ENCODE measurements at regions not wholly inside any gene's neighbourhood (a gene's known extent, or its start where the extent isn't known, plus 50 kb on each side); places are given as distances from the start of the nearest gene placed in this dataset.
A peak's percentile ranks its signal among the peaks of the same experiment; 100 is the strongest.

GRCh38 chr10:65312876-65313275 is 1613.0 kb upstream of the LRRTM3 start:
- Histone ChIP-seq H3K9me3 (ENCODE audit: insufficient read depth, low read length) (no peaks in the 10 kb centered on the region), H3K9ac (ENCODE audit: insufficient read length, low read depth) (no peak overlapping the region), H3K4me1 (ENCODE audit: insufficient read depth, insufficient read length) (no peaks in the 10 kb centered on the region), H3K27me3 (ENCODE audit: insufficient read depth, insufficient read length) (no peaks in the 10 kb centered on the region), H3K36me3 (ENCODE audit: insufficient read depth, insufficient read length, low read length) (no peaks in the 10 kb centered on the region), H3K4me3 (ENCODE audit: insufficient read length, low read depth) (no peak overlapping the region)
- TF ChIP-seq ZNF274 (IDR thresholded peaks at IDR 0.05; ENCODE audit: low read depth, low read length) (no peak), YY1 (IDR thresholded peaks at IDR 0.05; ENCODE audit: insufficient read depth, insufficient read length) (no peak), SUZ12 (IDR thresholded peaks at IDR 0.05; ENCODE audit: extremely low read depth, insufficient read depth, insufficient read length) (no peak)
- no peak for DNase-seq (ENCODE audit: low read depth, low spot score)

DNA sequence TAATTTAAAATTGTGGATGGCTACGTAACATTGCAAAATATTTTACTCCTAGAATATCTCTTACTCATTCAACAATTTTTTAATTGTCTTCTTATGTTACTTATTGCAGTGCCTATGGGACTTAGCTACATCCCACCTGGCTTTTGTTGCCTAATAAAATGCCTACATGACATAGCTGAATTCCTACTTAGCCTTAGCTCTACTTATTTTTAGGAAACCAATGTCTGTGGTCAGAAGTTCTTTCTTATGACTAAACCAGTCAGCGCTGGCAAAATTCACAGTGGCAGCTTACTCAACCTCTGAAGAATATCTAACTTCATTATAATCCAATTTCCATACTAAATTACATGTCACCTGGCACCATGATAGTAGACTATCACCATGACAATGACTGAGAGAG is 1612.4 kb upstream of the LRRTM3 start:
- H3K9ac ChIP-seq (ENCODE audit: insufficient read length, low read depth), result no peak overlapping the region
- H3K4me3 ChIP-seq (ENCODE audit: insufficient read length, low read depth), result no peak overlapping the region
- H3K4me1 ChIP-seq (ENCODE audit: insufficient read depth, insufficient read length), result no peaks in the 10 kb centered on the region
- no peaks in the 10 kb centered on the region for H3K27me3 ChIP-seq (ENCODE audit: insufficient read depth, insufficient read length)
- H3K9me3 ChIP-seq (ENCODE audit: insufficient read depth, low read length), result no peaks in the 10 kb centered on the region
- TF ChIP-seq SUZ12 (IDR thresholded peaks at IDR 0.05; ENCODE audit: extremely low read depth, insufficient read depth, insufficient read length) (no peak), YY1 (IDR thresholded peaks at IDR 0.05; ENCODE audit: insufficient read depth, insufficient read length) (no peak), ZNF274 (IDR thresholded peaks at IDR 0.05; ENCODE audit: low read depth, low read length) (no peak)
- no peak for DNase-seq (ENCODE audit: low read depth, low spot score)
- H3K36me3 ChIP-seq (ENCODE audit: insufficient read depth, insufficient read length, low read length), result no peaks in the 10 kb centered on the region

DNA sequence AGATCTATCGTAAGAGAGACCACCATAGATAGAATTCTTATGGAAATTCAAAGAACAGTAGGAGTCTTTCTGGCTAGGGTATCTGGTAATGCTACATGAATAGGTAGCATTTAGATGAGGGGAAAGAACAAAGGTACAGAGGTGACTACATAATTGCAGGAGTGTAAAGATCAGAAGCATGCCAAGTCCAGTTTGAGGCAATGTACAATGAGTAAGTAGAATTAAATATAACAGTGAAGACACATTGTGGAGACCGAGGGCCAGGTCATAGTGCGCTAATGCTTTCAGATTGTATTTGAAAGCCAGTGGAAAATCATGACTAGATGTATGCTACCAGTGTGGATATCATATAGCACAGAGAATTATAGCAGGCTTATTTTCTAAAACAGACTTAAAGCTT is 1611.6 kb upstream of the LRRTM3 start:
- H3K36me3 ChIP-seq (ENCODE audit: insufficient read depth, insufficient read length, low read length), result no peaks in the 10 kb centered on the region
- TF ChIP-seq SUZ12 (IDR thresholded peaks at IDR 0.05; ENCODE audit: extremely low read depth, insufficient read depth, insufficient read length) (no peak), YY1 (IDR thresholded peaks at IDR 0.05; ENCODE audit: insufficient read depth, insufficient read length) (no peak), ZNF274 (IDR thresholded peaks at IDR 0.05; ENCODE audit: low read depth, low read length) (no peak)

GRCh38 chr10:65319493-65319892 is 1606.3 kb upstream of the LRRTM3 start:
- Histone ChIP-seq H3K9ac (ENCODE audit: insufficient read length, low read depth) (no peak overlapping the region), H3K4me1 (ENCODE audit: insufficient read depth, insufficient read length) (no peaks in the 10 kb centered on the region), H3K9me3 (ENCODE audit: insufficient read depth, low read length) (no peaks in the 10 kb centered on the region), H3K4me3 (ENCODE audit: insufficient read length, low read depth) (no peak overlapping the region), H3K36me3 (ENCODE audit: insufficient read depth, insufficient read length, low read length) (no peaks in the 10 kb centered on the region), H3K27me3 (ENCODE audit: insufficient read depth, insufficient read length) (no peaks in the 10 kb centered on the region)
- DNase-seq (ENCODE audit: low read depth, low spot score), result no peak
- no peak for TF ChIP-seq YY1 (IDR thresholded peaks at IDR 0.05; ENCODE audit: insufficient read depth, insufficient read length)

More for the DNA sequence above, 1611.6 kb upstream of the LRRTM3 start:
- Histone ChIP-seq H3K9me3 (ENCODE audit: insufficient read depth, low read length) (no peaks in the 10 kb centered on the region), H3K4me1 (ENCODE audit: insufficient read depth, insufficient read length) (no peaks in the 10 kb centered on the region), H3K9ac (ENCODE audit: insufficient read length, low read depth) (no peak overlapping the region), H3K27me3 (ENCODE audit: insufficient read depth, insufficient read length) (no peaks in the 10 kb centered on the region), H3K4me3 (ENCODE audit: insufficient read length, low read depth) (no peak overlapping the region)
- DNase-seq (ENCODE audit: low read depth, low spot score), result no peak

DNA sequence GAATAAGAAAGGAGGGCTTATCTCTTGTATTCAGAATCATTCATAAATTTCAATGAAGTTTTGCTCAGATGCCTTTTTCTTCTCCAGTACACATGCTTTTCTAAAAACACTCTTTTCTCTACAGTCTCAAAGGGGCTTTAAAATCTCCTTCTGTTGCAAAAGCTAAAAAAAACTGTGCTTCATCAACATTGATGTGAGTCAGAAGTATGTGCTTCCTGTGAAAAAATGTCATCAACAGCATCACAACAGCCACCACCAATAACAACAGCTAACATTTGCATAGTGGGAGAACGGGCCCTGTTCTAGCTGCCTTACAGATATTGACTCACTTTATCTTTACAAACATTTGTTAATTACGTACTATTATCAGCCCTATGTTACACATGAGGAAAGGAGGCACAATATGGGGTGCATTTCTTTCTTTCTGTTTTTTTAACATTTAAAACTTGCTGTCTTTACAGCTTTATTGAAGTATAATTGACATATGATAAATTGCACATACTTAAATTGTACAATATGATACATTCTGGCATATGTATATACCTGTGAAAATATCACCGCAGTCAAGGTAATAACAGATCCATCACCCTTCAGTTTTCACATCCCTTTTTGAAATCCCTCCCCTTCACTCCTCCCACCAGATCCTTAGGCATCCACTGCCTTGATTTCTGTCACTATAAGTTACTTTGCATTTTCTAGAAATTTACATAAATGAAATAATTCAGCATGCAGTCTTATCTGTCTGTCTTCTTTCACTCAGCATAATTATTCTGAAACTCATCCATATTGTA is 1605.4 kb upstream of the LRRTM3 start:
- Histone ChIP-seq H3K36me3 (ENCODE audit: insufficient read depth, insufficient read length, low read length) (no peaks in the 10 kb centered on the region), H3K4me3 (ENCODE audit: insufficient read length, low read depth) (no peak overlapping the region), H3K27me3 (ENCODE audit: insufficient read depth, insufficient read length) (no peaks in the 10 kb centered on the region), H3K9me3 (ENCODE audit: insufficient read depth, low read length) (no peaks in the 10 kb centered on the region), H3K4me1 (ENCODE audit: insufficient read depth, insufficient read length) (no peaks in the 10 kb centered on the region), H3K9ac (ENCODE audit: insufficient read length, low read depth) (no peak overlapping the region)
- no peak for TF ChIP-seq SUZ12 (IDR thresholded peaks at IDR 0.05; ENCODE audit: extremely low read depth, insufficient read depth, insufficient read length)
- TF ChIP-seq YY1 (IDR thresholded peaks at IDR 0.05; ENCODE audit: insufficient read depth, insufficient read length), result no peak
- no peak for TF ChIP-seq ZNF274 (IDR thresholded peaks at IDR 0.05; ENCODE audit: low read depth, low read length)
- no peak for DNase-seq (ENCODE audit: low read depth, low spot score)

- Histone ChIP-seq H3K4me3 (ENCODE audit: insufficient read length, low read depth) (no peak overlapping the region), H3K4me1 (ENCODE audit: insufficient read depth, insufficient read length) (no peaks in the 10 kb centered on the region), H3K36me3 (ENCODE audit: insufficient read depth, insufficient read length, low read length) (no peaks in the 10 kb centered on the region), H3K27me3 (ENCODE audit: insufficient read depth, insufficient read length) (no peaks in the 10 kb centered on the region), H3K9me3 (ENCODE audit: insufficient read depth, low read length) (no peaks in the 10 kb centered on the region), H3K9ac (ENCODE audit: insufficient read length, low read depth) (no peak overlapping the region)
- no peak for TF ChIP-seq ZNF274 (IDR thresholded peaks at IDR 0.05; ENCODE audit: low read depth, low read length)
- no peak for TF ChIP-seq SUZ12 (IDR thresholded peaks at IDR 0.05; ENCODE audit: extremely low read depth, insufficient read depth, insufficient read length)
- no peak for TF ChIP-seq YY1 (IDR thresholded peaks at IDR 0.05; ENCODE audit: insufficient read depth, insufficient read length)
- no peak for DNase-seq (ENCODE audit: low read depth, low spot score)
These were observed 1602.0 kb upstream of the LRRTM3 start for GRCh38 chr10:65323802-65324201.

GRCh38 chr10:65325913-65326312 is 1599.9 kb upstream of the LRRTM3 start:
- no peak overlapping the region for H3K4me3 ChIP-seq (ENCODE audit: insufficient read length, low read depth)
- DNase-seq (ENCODE audit: low read depth, low spot score), result peak; percentile 67
- H3K9ac ChIP-seq (ENCODE audit: insufficient read length, low read depth), result no peak overlapping the region
- no peaks in the 10 kb centered on the region for H3K4me1 ChIP-seq (ENCODE audit: insufficient read depth, insufficient read length)
- H3K36me3 ChIP-seq (ENCODE audit: insufficient read depth, insufficient read length, low read length), result no peaks in the 10 kb centered on the region
- no peaks in the 10 kb centered on the region for H3K27me3 ChIP-seq (ENCODE audit: insufficient read depth, insufficient read length)
- TF ChIP-seq ZNF274 (IDR thresholded peaks at IDR 0.05; ENCODE audit: low read depth, low read length) (no peak), YY1 (IDR thresholded peaks at IDR 0.05; ENCODE audit: insufficient read depth, insufficient read length) (no peak), SUZ12 (IDR thresholded peaks at IDR 0.05; ENCODE audit: extremely low read depth, insufficient read depth, insufficient read length) (no peak)
- no peaks in the 10 kb centered on the region for H3K9me3 ChIP-seq (ENCODE audit: insufficient read depth, low read length)

All from NT2/D1 (cell line).